ENCODE measurements at regions not wholly inside any gene's neighbourhood (a gene's known extent, or its start where the extent isn't known, plus 50 kb on each side); places are given as distances from the start of the nearest gene placed in this dataset.

DNA sequence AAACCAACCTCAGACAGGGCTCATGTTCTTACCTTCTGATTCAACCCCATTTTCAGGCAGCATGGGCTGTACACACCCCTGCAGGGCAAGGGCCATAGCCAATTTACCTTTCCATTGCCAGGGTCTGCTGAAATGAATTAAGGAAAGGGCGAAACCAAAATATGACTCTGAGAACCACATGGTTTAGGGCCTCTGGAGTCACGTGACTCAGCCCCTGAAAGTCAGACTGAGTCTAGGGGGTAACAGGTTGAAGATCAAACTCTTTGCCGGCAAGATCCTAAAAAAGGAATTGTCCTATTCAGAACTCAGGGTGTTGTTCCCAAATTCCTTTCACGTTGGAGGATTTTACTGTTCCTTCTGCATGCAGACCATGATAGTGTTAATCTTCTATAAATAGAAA is 118.9 kb downstream of the RAB11FIP2 start:
- no peak for DNase-seq (ENCODE audit: low spot score)

- no peak for DNase-seq (ENCODE audit: low spot score)
Measured at GRCh38 chr10:117928281-117928680, 118.5 kb downstream of the RAB11FIP2 start.

DNA sequence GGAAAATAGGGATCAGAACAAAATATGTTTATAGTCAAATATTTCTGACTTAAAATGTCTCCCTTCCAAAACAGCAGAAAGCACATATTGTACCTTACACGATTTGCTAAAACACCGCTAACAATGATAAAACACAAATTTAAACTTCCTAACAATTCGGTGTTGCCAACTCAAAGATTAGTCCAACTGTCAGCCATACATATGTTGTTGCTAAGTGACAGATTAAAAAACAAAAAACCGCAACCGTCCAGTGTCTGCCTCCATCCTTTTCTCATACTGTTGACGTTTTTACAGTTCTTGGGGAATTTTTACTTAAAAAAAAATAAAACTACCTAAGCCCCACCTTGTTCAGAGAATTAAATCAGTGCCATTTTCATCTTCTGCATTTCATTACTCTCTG is 118.0 kb downstream of the RAB11FIP2 start:
- no peak for DNase-seq (ENCODE audit: low spot score)

DNA sequence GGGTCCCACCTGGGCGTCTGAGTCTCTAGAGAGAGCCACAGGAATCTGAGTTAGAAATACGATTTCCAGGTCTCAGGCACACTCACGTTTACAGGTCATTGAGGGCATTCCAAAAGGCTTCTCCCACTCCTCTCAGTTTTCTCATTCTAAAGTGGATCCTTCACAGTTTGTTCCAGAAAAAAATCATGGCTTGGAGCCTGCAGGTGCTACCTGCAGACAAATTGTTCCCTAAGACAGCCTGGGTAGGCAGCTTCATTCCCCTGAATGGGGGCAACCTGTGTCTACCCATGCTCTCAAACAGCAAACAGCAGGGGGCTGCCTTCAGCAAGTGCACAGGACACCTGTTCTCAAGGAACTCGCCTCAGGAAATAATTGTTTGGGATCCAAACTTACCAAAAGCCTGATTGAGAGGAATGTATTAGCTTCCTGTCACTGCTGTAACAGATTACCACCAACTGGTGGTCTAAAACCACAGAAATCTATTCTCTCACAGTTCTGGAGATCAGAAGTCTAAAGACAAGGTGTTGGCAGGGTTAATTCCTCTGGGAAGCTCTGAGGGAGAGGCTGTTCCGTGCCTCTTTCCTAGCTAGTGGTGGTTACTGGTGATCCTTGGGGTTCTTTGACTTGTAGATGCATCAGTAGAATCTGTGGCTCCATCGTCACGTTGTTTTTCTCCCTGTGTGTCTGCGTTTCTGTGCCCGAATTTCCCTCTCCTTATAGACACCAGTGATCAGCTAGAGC is 117.2 kb downstream of the RAB11FIP2 start:
- no peak for DNase-seq (ENCODE audit: low spot score)

- no peak for DNase-seq (ENCODE audit: low spot score)
Measured at GRCh38 chr10:117931078-117931477, 115.7 kb downstream of the RAB11FIP2 start.

DNA sequence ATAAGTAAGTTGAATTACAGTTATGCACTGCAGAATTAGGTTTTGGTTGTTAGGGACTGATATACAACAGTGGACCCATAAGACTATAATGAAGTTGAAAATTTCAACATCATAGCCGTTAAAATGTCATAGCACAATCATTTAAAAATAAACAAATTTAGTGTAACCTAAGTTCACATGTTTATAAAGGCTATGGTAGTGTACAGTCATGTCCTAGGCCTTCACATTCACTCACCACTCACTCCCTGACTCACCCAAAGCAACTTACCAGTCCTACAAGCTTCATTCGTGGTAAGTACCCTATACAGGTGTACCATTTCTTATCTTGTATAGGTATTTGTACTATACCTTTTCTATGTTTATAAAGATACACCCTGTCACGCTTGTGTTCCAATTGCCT is 113.7 kb downstream of the RAB11FIP2 start:
- DNase-seq (ENCODE audit: low spot score) = no peak

- no peak for DNase-seq (ENCODE audit: low spot score)
Measured at GRCh38 chr10:117934477-117934876, 112.3 kb downstream of the RAB11FIP2 start.

DNA sequence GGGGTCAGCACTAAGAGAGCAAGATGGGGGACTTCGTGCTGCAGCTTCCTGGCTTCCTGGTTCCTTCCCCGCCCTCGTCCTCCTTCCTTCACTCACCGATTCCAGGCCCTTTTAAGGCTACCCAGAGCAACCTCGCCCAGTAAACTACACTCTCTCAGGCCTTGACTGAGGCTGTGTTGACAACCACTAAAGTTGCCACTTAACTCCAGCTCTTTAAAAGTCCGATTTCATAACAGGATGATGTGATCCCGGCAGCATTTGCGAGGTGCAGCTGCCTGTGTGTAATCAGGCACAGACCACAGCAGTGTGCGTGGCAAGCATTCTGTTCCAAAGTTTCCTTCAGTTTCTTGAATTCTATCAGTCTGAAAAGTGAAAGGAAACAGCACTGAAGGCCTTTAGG is 110.6 kb downstream of the RAB11FIP2 start:
- DNase-seq (ENCODE audit: low spot score) = no peak

DNA sequence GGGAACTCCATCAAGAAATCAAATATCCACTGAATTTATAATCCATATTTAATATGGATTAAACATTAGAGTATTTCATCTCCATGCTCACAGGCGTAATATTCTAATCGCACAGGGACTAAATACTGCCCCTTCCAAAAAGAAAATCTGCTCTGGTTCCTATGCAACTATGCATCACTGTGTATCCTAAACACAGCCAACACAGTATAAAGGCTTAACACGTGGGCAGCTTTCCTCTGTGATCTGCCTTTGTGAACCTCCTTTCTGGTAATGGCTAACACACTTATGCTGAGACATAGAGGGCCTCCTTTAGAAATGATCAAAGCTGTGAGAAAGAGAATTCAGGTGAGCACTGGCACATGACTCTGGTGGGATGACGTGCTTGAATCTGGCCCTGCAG is 110.2 kb downstream of the RAB11FIP2 start:
- DNase-seq (ENCODE audit: low spot score) = no peak

DNA sequence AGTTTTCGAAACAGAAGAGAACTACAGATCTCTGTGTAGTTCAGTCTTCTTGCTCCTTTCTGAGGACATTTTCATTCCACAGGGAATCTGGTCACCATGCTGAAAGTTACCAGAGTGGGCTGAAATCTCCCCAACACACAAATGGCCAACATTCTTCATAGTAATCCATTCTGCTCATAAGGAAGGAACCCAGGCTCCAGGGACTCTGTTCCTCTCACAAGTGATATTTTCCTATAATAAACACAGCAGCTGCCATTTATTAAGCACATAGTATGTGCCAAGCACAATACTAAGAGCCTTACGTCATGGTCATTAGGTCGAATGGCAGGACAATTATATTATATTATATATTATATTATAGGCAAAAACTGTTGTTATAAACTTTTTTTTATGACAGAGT is 109.8 kb downstream of the RAB11FIP2 start:
- DNase-seq (ENCODE audit: low spot score) = no peak

GRCh38 chr10:117938104-117938503 is 108.6 kb downstream of the RAB11FIP2 start:
- DNase-seq (ENCODE audit: low spot score) = no peak

DNA sequence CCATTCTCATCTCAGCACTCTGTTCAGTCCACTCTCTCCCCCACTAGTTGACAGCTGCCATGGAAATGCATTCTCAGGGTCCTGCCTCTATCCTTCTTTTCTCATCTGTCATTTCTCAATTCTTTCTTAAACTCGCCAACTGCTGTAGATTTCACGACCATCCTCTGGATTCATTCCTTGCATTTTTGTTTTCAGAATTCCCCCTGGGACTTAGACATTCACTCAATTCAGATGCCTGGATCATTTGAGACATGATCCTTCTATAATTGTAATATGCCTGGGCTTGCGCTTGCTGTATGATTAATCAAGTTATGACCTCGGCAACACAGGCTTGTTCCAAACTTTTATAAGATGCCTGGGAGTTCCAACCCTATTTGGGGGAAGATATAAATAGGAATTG is 104.5 kb downstream of the RAB11FIP2 start:
- DNase-seq (ENCODE audit: low spot score) = no peak

GRCh38 chr10:117944676-117945447 is 101.9 kb downstream of the RAB11FIP2 start:
- DNase-seq (ENCODE audit: low spot score) = no peak

DNA sequence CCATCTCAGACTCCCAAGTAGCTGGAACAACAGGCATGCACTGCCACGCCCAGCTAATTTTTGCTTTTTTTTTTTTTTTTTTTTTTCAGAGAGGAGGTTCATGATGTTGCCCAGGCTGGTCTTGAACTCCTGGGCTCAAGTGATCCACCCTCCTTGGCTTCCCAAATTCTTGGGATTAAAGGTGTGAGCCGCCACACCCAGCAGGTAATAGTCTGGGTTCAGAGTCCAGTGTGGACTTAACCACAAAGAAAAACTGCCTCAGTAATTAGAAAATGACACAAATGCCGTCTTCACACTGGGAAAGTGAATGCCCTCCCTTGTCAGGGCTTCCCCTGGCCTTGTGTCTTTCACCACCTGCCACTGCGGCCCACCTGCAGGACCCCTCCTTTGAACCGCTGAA is 101.1 kb downstream of the RAB11FIP2 start:
- no peak for DNase-seq (ENCODE audit: low spot score)

- DNase-seq (ENCODE audit: low spot score) = no peak
Measured at GRCh38 chr10:117946525-117947070, 100.1 kb downstream of the RAB11FIP2 start.

- no peak for DNase-seq (ENCODE audit: low spot score)
Measured at GRCh38 chr10:117948493-117948892, 98.2 kb downstream of the RAB11FIP2 start.

GRCh38 chr10:117950408-117950807 is 96.3 kb downstream of the RAB11FIP2 start:
- no peak for DNase-seq (ENCODE audit: low spot score)

Data from HuH-7.5 (cell line).